ENCODE measurements at regions not wholly inside any gene's neighbourhood (a gene's known extent, or its start where the extent isn't known, plus 50 kb on each side); places are given as distances from the start of the nearest gene placed in this dataset.

DNA sequence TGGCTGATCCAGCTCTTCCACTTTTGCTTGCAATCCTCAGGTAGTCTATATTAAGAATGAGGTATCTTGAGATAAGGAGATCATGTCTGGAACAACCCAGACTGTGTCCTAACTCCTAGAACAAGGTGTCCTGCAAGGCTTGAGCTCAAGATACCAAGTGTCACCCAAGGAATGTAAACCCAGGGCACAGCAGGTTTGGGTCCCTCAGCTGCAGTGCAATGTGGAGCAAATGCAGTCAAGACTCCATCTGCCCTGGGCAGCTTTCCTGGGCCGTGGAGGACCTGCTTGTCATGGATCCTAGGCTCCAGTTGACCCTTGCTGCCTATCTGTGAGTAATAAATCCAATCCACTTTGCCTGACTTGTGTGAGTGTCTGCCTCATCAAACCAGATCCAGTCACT, 166.1 kb downstream of the OTOR start:
- H3K9me3 ChIP-seq (ENCODE audit: control insufficient read depth, insufficient read depth, low read length), result no peaks in the 10 kb centered on the region
- H3K27ac ChIP-seq (ENCODE audit: low read length), result no peak overlapping the region
- DNase-seq (ENCODE audit: low read depth, low spot score), result no peak
- no peaks in the 10 kb centered on the region for H3K27me3 ChIP-seq (ENCODE audit: control insufficient read depth, insufficient read depth, low read length)
- H3K36me3 ChIP-seq (ENCODE audit: control insufficient read depth, insufficient read depth, low read length), result no peaks in the 10 kb centered on the region
- WGBS (ENCODE audit: insufficient coverage, insufficient read length), result no CpG with 5 or more reads among the region's 1 CpG
- H3K4me1 ChIP-seq (ENCODE audit: control insufficient read depth, insufficient read depth, low read length), result peaks cover 2% of the 10 kb centered on the region; the same call in 1 of the 2 replicates
- H3K4me3 ChIP-seq (ENCODE audit: low read length), result no peak overlapping the region

DNA sequence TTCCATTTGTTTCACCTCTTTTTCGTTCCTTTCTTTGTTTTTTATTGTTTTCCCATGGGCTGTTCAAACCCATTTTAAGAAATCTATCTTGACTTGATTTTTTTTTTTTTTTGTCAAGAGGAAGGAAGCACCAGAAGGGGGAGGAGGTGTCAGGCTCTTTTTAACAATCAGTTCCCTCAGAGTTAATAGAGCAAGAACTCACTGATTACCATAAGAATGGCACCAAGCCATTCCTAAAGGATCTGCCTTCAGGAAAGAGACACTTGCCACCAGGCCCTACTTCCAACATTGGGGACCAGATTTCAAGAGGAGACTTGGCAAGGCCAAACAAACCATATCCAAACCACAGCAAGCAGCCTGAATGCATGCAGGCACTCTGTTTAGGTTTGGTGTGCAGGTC, 168.0 kb downstream of the OTOR start:
- no peak for DNase-seq (ENCODE audit: low read depth, low spot score)
- Histone ChIP-seq H3K27ac (ENCODE audit: low read length) (no peak overlapping the region), H3K4me1 (ENCODE audit: control insufficient read depth, insufficient read depth, low read length) (peaks cover 2% of the 10 kb centered on the region; the same call in 1 of the 2 replicates), H3K4me3 (ENCODE audit: low read length) (no peak overlapping the region), H3K36me3 (ENCODE audit: control insufficient read depth, insufficient read depth, low read length) (no peaks in the 10 kb centered on the region), H3K9me3 (ENCODE audit: control insufficient read depth, insufficient read depth, low read length) (no peaks in the 10 kb centered on the region), H3K27me3 (ENCODE audit: control insufficient read depth, insufficient read depth, low read length) (no peaks in the 10 kb centered on the region)
- no CpG with 5 or more reads among the region's 1 CpG for WGBS (ENCODE audit: insufficient coverage, insufficient read length)

GRCh38 chr20:16917636-16918035, 169.5 kb downstream of the OTOR start:
- no peaks in the 10 kb centered on the region for H3K9me3 ChIP-seq (ENCODE audit: control insufficient read depth, insufficient read depth, low read length)
- no CpG with 5 or more reads among the region's 1 CpG for WGBS (ENCODE audit: insufficient coverage, insufficient read length)
- peaks cover 2% of the 10 kb centered on the region; the same call in 1 of the 2 replicates for H3K4me1 ChIP-seq (ENCODE audit: control insufficient read depth, insufficient read depth, low read length)
- no peaks in the 10 kb centered on the region for H3K27me3 ChIP-seq (ENCODE audit: control insufficient read depth, insufficient read depth, low read length)
- H3K27ac ChIP-seq (ENCODE audit: low read length), result no peak overlapping the region
- DNase-seq (ENCODE audit: low read depth, low spot score), result no peak
- H3K4me3 ChIP-seq (ENCODE audit: low read length), result no peak overlapping the region
- no peaks in the 10 kb centered on the region for H3K36me3 ChIP-seq (ENCODE audit: control insufficient read depth, insufficient read depth, low read length)

- Histone ChIP-seq H3K27me3 (ENCODE audit: control insufficient read depth, insufficient read depth, low read length) (no peaks in the 10 kb centered on the region), H3K4me3 (ENCODE audit: low read length) (no peak overlapping the region), H3K27ac (ENCODE audit: low read length) (no peak overlapping the region), H3K36me3 (ENCODE audit: control insufficient read depth, insufficient read depth, low read length) (no peaks in the 10 kb centered on the region), H3K4me1 (ENCODE audit: control insufficient read depth, insufficient read depth, low read length) (peaks cover 2% of the 10 kb centered on the region), H3K9me3 (ENCODE audit: control insufficient read depth, insufficient read depth, low read length) (no peaks in the 10 kb centered on the region)
- DNase-seq (ENCODE audit: low read depth, low spot score), result no peak
- no CpG with 5 or more reads among the region's 4 CpGs for whole genome bisulfite sequencing (ENCODE audit: insufficient coverage, insufficient read length)
Measured at GRCh38 chr20:16918366-16918765, 170.2 kb downstream of the OTOR start.

- WGBS (ENCODE audit: insufficient coverage, insufficient read length), result no CpG with 5 or more reads among the region's 5 CpGs
- H3K9me3 ChIP-seq (ENCODE audit: control insufficient read depth, insufficient read depth, low read length), result no peaks in the 10 kb centered on the region
- H3K4me1 ChIP-seq (ENCODE audit: control insufficient read depth, insufficient read depth, low read length), result peaks cover 2% of the 10 kb centered on the region
- no peak overlapping the region for H3K27ac ChIP-seq (ENCODE audit: low read length)
- no peaks in the 10 kb centered on the region for H3K36me3 ChIP-seq (ENCODE audit: control insufficient read depth, insufficient read depth, low read length)
- no peaks in the 10 kb centered on the region for H3K27me3 ChIP-seq (ENCODE audit: control insufficient read depth, insufficient read depth, low read length)
- H3K4me3 ChIP-seq (ENCODE audit: low read length), result no peak overlapping the region
- no peak for DNase-seq (ENCODE audit: low read depth, low spot score)
Measured at GRCh38 chr20:16919841-16920240, 171.7 kb downstream of the OTOR start.

- Histone ChIP-seq H3K36me3 (ENCODE audit: control insufficient read depth, insufficient read depth, low read length) (no peaks in the 10 kb centered on the region), H3K27me3 (ENCODE audit: control insufficient read depth, insufficient read depth, low read length) (no peaks in the 10 kb centered on the region), H3K27ac (ENCODE audit: low read length) (no peak overlapping the region), H3K4me1 (ENCODE audit: control insufficient read depth, insufficient read depth, low read length) (no peaks in the 10 kb centered on the region; the same call in 1 of the 2 replicates), H3K9me3 (ENCODE audit: control insufficient read depth, insufficient read depth, low read length) (no peaks in the 10 kb centered on the region), H3K4me3 (ENCODE audit: low read length) (no peak overlapping the region)
- WGBS (ENCODE audit: insufficient coverage, insufficient read length), result no CpG with 5 or more reads among the region's 3 CpGs
- DNase-seq (ENCODE audit: low read depth, low spot score), result no peak
Measured at GRCh38 chr20:16922834-16923233, 174.7 kb downstream of the OTOR start.

DNA sequence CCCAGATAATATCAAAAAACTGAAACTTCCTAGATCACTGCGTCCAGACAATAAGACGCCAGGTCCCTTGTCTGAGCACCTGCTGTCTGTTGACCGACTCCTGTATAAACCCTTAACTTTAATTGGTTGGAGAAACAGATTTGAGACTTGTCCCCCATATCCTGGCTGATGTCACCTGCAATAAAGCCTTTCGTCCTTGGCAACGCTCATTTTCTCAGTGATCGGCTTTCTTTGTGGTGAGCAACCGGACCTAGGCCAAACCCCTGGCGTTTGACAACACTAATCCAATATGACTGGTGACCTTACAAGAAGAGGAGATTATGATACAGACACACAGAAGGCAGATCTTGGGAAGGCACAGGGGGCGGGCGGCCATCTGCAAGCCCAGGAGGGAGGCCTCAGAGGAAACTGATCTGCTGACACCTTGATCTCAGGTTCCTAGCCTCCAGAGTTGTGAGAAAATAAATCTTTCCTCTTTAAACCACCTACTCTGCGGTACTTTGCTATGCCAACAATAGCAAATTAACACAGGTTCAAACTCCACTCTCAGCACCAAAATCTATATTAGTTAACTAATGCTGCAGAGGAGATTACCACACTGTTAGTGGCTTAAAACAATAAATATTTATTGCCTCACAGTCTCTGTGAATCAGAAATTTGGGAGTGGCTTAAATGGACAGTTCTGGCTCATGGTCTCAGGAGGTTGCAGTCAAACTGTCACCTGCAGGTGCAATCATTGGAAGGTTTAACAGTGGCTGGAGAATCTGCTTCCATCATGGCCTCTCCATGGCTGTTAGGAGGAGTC, 178.7 kb downstream of the OTOR start:
- no peak for DNase-seq (ENCODE audit: low read depth, low spot score)
- Histone ChIP-seq H3K9me3 (ENCODE audit: control insufficient read depth, insufficient read depth, low read length) (no peaks in the 10 kb centered on the region), H3K27ac (ENCODE audit: low read length) (no peak overlapping the region), H3K4me1 (ENCODE audit: control insufficient read depth, insufficient read depth, low read length) (peaks cover 1% of the 10 kb centered on the region; the same call in 1 of the 2 replicates), H3K4me3 (ENCODE audit: low read length) (no peak overlapping the region), H3K36me3 (ENCODE audit: control insufficient read depth, insufficient read depth, low read length) (no peaks in the 10 kb centered on the region), H3K27me3 (ENCODE audit: control insufficient read depth, insufficient read depth, low read length) (no peaks in the 10 kb centered on the region)
- WGBS (ENCODE audit: insufficient coverage, insufficient read length), result no CpG with 5 or more reads among the region's 11 CpGs

GRCh38 chr20:16929756-16930155, 181.6 kb downstream of the OTOR start:
- no peak overlapping the region for H3K27ac ChIP-seq (ENCODE audit: low read length)
- H3K4me1 ChIP-seq (ENCODE audit: control insufficient read depth, insufficient read depth, low read length), result 0 out of 2 replicates have a peak, but pooled peaks cover 1% of the 10 kb centered on the region
- no peak overlapping the region for H3K4me3 ChIP-seq (ENCODE audit: low read length)
- no peaks in the 10 kb centered on the region for H3K36me3 ChIP-seq (ENCODE audit: control insufficient read depth, insufficient read depth, low read length)
- H3K27me3 ChIP-seq (ENCODE audit: control insufficient read depth, insufficient read depth, low read length), result no peaks in the 10 kb centered on the region
- no peaks in the 10 kb centered on the region for H3K9me3 ChIP-seq (ENCODE audit: control insufficient read depth, insufficient read depth, low read length)
- DNase-seq (ENCODE audit: low read depth, low spot score), result no peak

- Histone ChIP-seq H3K9me3 (ENCODE audit: control insufficient read depth, insufficient read depth, low read length) (no peaks in the 10 kb centered on the region), H3K27me3 (ENCODE audit: control insufficient read depth, insufficient read depth, low read length) (no peaks in the 10 kb centered on the region), H3K27ac (ENCODE audit: low read length) (no peak overlapping the region), H3K36me3 (ENCODE audit: control insufficient read depth, insufficient read depth, low read length) (no peaks in the 10 kb centered on the region), H3K4me1 (ENCODE audit: control insufficient read depth, insufficient read depth, low read length) (0 out of 2 replicates have a peak, but pooled peaks cover 1% of the 10 kb centered on the region), H3K4me3 (ENCODE audit: low read length) (no peak overlapping the region)
- no peak for DNase-seq (ENCODE audit: low read depth, low spot score)
- no CpG with 5 or more reads among the region's 4 CpGs for WGBS (ENCODE audit: insufficient coverage, insufficient read length)
Measured at GRCh38 chr20:16930656-16931055, 182.5 kb downstream of the OTOR start.

GRCh38 chr20:16939051-16939450, 190.9 kb downstream of the OTOR start:
- H3K36me3 ChIP-seq (ENCODE audit: control insufficient read depth, insufficient read depth, low read length), result no peaks in the 10 kb centered on the region
- peaks cover 5% of the 10 kb centered on the region; the same call in 1 of the 2 replicates for H3K4me1 ChIP-seq (ENCODE audit: control insufficient read depth, insufficient read depth, low read length)
- H3K4me3 ChIP-seq (ENCODE audit: low read length), result no peak overlapping the region
- no peak overlapping the region for H3K27ac ChIP-seq (ENCODE audit: low read length)
- H3K9me3 ChIP-seq (ENCODE audit: control insufficient read depth, insufficient read depth, low read length), result no peaks in the 10 kb centered on the region
- no peak for DNase-seq (ENCODE audit: low read depth, low spot score)
- no CpG with 5 or more reads among the region's 3 CpGs for WGBS (ENCODE audit: insufficient coverage, insufficient read length)
- 0 out of 2 replicates have a peak, but pooled peaks cover 2% of the 10 kb centered on the region for H3K27me3 ChIP-seq (ENCODE audit: control insufficient read depth, insufficient read depth, low read length)

GRCh38 chr20:16940701-16941100, 192.5 kb downstream of the OTOR start:
- H3K4me3 ChIP-seq (ENCODE audit: low read length), result no peak overlapping the region
- 0 out of 2 replicates have a peak, but pooled peaks cover 2% of the 10 kb centered on the region for H3K27me3 ChIP-seq (ENCODE audit: control insufficient read depth, insufficient read depth, low read length)
- no peak for DNase-seq (ENCODE audit: low read depth, low spot score)
- WGBS (ENCODE audit: insufficient coverage, insufficient read length), result no CpG with 5 or more reads among the region's 1 CpG
- H3K36me3 ChIP-seq (ENCODE audit: control insufficient read depth, insufficient read depth, low read length), result no peaks in the 10 kb centered on the region
- H3K27ac ChIP-seq (ENCODE audit: low read length), result no peak overlapping the region
- peaks cover 6% of the 10 kb centered on the region; the same call in 1 of the 2 replicates for H3K4me1 ChIP-seq (ENCODE audit: control insufficient read depth, insufficient read depth, low read length)
- no peaks in the 10 kb centered on the region for H3K9me3 ChIP-seq (ENCODE audit: control insufficient read depth, insufficient read depth, low read length)

Measured in iPS DF 6.9 (cell line).